Body of pancreas (tissue), 4 donors: ENCODE measurements at regions not wholly inside any gene's neighbourhood (a gene's known extent, or its start where the extent isn't known, plus 50 kb on each side); places are given as distances from the start of the nearest gene placed in this dataset.

Experiments used
- ATAC-seq: fragments of 150-250 bp; one replicate; pipeline ENCODE4 v1.9.1; 2016
- DNase-seq, 4 donors: peaks; one replicate each; pipeline ENCODE4 v3.0.0-alpha.2; 2019
- H3K27ac ChIP-seq, 4 donors: fragments of 200-600 bp; sonication (generic); 1 replicate in 3 of 4; 2 replicates in 1 of 4; pipeline versions ENCODE4 v1.5.1 to v1.6.1; 2016 to 2019; ENCODE audit warnings: mild to moderate bottlenecking in 1 of 4, mixed read lengths in 1 of 4, moderate library complexity in 1 of 4
- H3K27me3 ChIP-seq, 2 donors: fragments of 200-600 bp; sonication (generic); one replicate each; pipeline ENCODE4 v1.6.0; 2016; ENCODE audit warnings: mild to moderate bottlenecking in 1 of 2
- H3K36me3 ChIP-seq, 2 donors: fragments of 200-600 bp; sonication (generic); replicated peaks in 1 of 2; 2 replicates each; pipeline ENCODE4 v1.5.1; 2016; ENCODE audit warnings: low read depth in 2 of 2; ENCODE audit not compliant: insufficient read depth in 1 of 2
- H3K4me1 ChIP-seq: fragments of 200-600 bp; sonication (generic); one replicate; pipeline ENCODE4 v1.6.0; 2016
- H3K4me3 ChIP-seq, 2 donors: fragments of 200-600 bp; sonication (generic); 1 replicate in 1 of 2; 2 replicates in 1 of 2; pipeline ENCODE4 v1.5.1; 2016 to 2019
- H3K9me3 ChIP-seq, 3 donors: fragments of 200-600 bp; sonication (generic); 1 replicate in 2 of 3; 2 replicates in 1 of 3; pipeline ENCODE4 v1.5.1; 2016
- POLR2A ChIP-seq, 3 donors: fragments of 450-650 bp; IDR thresholded peaks; one replicate each; pipeline ENCODE4 v1.6.1; 2016; ENCODE audit warnings: antibody characterized with exemption in 3 of 3, mild to moderate bottlenecking in 2 of 3
- WGBS, 2 donors: methylation state at CpG; one replicate each; pipeline ENCODE4 v1.1.5; 2017; 5-methylcytosine and 5-hydroxymethylcytosine counted together
- intact Hi-C: fragments of 100-400 bp; cut with DNase I; formaldehyde crosslinking; loops from one replicate; pipeline ENCODE4 v1.15.1; 2023
- TF ChIP-seq, protein P1 (sequence below), 7 experiments: fragments of 450-650 bp in 4 of 7; fragments of 200-600 bp in 3 of 7; sonication (generic) in 3 of 7; IDR thresholded peaks; one replicate each; pipeline ENCODE4 v1.5.1; 2016 to 2019; ENCODE audit warnings: antibody characterized with exemption in 7 of 7

DNA sequence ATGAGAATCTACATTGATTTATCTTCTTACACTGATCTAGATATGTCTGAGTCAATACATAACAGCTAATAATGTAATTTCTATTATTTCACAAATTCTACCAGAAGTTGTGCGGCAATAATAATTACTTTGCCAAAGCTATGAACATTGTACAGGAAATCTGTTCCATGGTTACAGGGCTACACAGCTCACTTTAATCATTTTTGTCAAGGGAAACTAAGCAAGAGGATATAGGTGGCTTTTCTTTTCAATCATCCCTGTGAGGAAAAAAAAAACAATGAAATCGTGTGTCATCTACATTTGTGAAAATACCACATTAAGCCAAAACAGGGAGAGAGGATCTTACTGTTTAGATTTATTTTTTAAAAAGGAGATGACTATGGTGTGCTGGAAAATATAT is 717.4 kb downstream of the NR2F1-AS1 start:
- Histone ChIP-seq H3K9me3 (no peaks in the 10 kb centered on the region), H3K4me3 (no peak overlapping the region), H3K27ac (no peak overlapping the region), H3K4me1 (no peaks in the 10 kb centered on the region), H3K27me3 (no peaks in the 10 kb centered on the region), H3K36me3 (no peaks in the 10 kb centered on the region)
- TF ChIP-seq, protein P1, sequence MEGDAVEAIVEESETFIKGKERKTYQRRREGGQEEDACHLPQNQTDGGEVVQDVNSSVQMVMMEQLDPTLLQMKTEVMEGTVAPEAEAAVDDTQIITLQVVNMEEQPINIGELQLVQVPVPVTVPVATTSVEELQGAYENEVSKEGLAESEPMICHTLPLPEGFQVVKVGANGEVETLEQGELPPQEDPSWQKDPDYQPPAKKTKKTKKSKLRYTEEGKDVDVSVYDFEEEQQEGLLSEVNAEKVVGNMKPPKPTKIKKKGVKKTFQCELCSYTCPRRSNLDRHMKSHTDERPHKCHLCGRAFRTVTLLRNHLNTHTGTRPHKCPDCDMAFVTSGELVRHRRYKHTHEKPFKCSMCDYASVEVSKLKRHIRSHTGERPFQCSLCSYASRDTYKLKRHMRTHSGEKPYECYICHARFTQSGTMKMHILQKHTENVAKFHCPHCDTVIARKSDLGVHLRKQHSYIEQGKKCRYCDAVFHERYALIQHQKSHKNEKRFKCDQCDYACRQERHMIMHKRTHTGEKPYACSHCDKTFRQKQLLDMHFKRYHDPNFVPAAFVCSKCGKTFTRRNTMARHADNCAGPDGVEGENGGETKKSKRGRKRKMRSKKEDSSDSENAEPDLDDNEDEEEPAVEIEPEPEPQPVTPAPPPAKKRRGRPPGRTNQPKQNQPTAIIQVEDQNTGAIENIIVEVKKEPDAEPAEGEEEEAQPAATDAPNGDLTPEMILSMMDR (IDR thresholded peaks at IDR 0.05): no peak
- TF ChIP-seq POLR2A (IDR thresholded peaks at IDR 0.05): no peak
- intact Hi-C loops: no loop called here
- DNase-seq: no peak
- 53 to 67% methylated on average over 2 of the region's 2 CpGs for WGBS, 2 donors
- no peak for ATAC-seq

DNA sequence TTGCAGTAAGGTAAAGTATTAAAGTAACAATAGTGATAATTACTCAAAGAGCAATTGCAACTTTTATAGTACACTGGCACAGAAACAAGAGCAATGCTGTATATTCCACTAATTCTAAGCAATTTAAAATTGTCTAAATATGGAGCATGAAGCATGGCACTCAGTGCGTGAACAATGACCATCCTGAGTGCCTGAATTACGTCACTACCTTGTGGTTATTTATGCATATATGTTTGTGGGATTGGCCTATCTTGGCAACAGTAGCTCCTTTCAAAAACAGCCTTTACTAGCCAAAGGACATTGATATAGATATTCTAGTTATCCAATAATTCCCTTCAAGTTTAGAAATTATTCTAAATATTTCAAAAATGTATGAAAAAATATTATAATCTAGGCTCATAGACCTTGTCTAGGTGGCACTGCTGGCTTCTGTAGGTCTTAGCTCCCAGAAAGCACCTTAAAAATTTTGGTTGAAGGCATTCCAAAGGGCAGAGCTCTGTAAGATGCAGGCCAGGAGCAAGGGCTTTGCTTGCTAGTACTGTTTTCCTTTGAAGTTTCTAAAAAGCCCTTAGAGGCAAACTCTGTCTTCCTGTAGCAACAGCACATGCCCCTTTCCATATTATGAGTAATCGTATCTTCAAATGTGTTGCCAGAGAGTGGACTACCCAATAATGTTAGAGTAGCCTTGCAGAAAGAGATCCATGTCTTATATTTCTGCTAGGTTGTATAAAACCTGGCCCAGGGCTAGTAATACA is 719.3 kb downstream of the NR2F1-AS1 start:
- Histone ChIP-seq H3K27ac (no peak overlapping the region), H3K27me3 (no peaks in the 10 kb centered on the region), H3K9me3 (no peaks in the 10 kb centered on the region), H3K36me3 (no peaks in the 10 kb centered on the region), H3K4me3 (no peak overlapping the region), H3K4me1 (no peaks in the 10 kb centered on the region)
- ATAC-seq (no peak), DNase-seq (no peak)
- intact Hi-C loops: no loop called here
- TF ChIP-seq, protein P1 (IDR thresholded peaks at IDR 0.05): no peak
- no peak for TF ChIP-seq POLR2A (IDR thresholded peaks at IDR 0.05)
- WGBS, 2 donors: 46 to 54% methylated on average over 3 of the region's 3 CpGs

DNA sequence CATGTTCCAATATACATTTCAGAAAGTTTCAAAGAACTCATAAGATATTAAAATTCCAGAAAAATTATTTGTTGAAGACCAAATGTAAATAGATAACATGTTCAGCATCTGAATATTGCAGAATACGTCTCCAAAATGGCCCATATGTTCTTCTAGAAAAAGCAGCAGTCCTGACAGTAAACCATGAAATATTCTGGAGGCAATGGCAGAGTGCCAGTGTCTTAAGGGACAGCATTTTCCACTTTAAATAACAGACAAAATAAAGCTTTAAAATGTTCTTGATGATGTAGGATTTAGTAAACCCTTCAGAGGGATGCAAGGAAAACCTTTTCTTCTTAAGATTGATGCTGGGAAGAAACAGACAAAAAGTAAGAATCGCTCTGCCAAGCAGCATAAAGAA is 721.0 kb downstream of the NR2F1-AS1 start:
- no peak overlapping the region for H3K27ac ChIP-seq
- DNase-seq: no peak
- no peak for ATAC-seq
- H3K4me3 ChIP-seq: no peak overlapping the region
- H3K9me3 ChIP-seq: no peaks in the 10 kb centered on the region
- 61 to 64% methylated on average over 2 of the region's 2 CpGs for WGBS, 2 donors
- H3K27me3 ChIP-seq: no peaks in the 10 kb centered on the region
- no peaks in the 10 kb centered on the region for H3K4me1 ChIP-seq
- no peaks in the 10 kb centered on the region for H3K36me3 ChIP-seq
- intact Hi-C loops: no loop called here
- TF ChIP-seq, protein P1 (IDR thresholded peaks at IDR 0.05): no peak
- no peak for TF ChIP-seq POLR2A (IDR thresholded peaks at IDR 0.05)

DNA sequence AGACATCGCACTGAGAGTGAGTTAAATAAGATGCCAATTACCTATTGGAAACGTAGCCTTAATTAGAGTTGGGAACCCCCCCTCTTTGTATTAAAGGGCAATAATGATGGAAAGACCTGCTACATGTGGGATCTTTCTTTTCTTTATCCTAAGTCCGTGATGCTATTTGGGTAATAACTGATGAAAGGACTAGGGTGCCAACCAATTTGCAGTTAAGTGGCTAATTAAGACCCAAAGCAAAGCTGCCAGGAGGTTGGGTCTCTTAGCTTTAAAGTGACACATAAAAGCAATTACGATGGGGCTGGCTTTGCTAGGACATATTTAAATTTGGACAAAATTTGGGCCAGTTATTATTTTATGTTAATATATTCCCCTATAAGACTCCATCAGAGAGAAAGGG is 728.8 kb downstream of the NR2F1-AS1 start:
- H3K4me1 ChIP-seq: no peaks in the 10 kb centered on the region
- no peak overlapping the region for H3K4me3 ChIP-seq
- intact Hi-C loops: no loop called here
- no peaks in the 10 kb centered on the region for H3K36me3 ChIP-seq
- no peak overlapping the region for H3K27ac ChIP-seq
- no peak for TF ChIP-seq POLR2A (IDR thresholded peaks at IDR 0.05)
- TF ChIP-seq, protein P1 (IDR thresholded peaks at IDR 0.05): no peak
- ATAC-seq: no peak
- no peaks in the 10 kb centered on the region for H3K9me3 ChIP-seq
- no peaks in the 10 kb centered on the region for H3K27me3 ChIP-seq
- WGBS, 2 donors: 44 to 54% methylated on average over 4 of the region's 4 CpGs
- no peak for DNase-seq

DNA sequence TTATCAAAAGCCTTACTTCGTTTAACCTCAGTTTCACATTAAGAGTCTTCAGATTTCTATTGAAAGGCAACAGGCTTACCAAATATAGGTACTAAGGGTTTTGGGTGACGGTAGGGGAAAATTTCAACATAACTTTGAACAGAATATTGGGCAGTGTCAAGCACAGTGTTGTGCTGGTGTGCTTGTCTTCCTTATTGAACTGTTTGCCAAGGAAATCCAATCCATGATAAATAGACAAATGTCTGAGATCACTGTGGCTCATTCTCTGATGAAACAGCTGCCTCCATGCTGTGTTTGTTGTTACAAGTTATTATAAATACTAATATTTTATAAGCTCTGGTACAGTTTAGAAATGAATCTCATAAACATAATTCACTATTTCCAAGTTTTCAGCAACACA is 730.1 kb downstream of the NR2F1-AS1 start:
- ATAC-seq: no peak
- no peak for DNase-seq
- intact Hi-C loops: no loop called here
- Histone ChIP-seq H3K27me3 (no peaks in the 10 kb centered on the region), H3K27ac (no peak overlapping the region), H3K36me3 (no peaks in the 10 kb centered on the region), H3K4me3 (no peak overlapping the region), H3K9me3 (no peaks in the 10 kb centered on the region), H3K4me1 (no peaks in the 10 kb centered on the region)
- 41 to 46% methylated on average over 2 of the region's 2 CpGs for WGBS, 2 donors
- TF ChIP-seq, protein P1 (IDR thresholded peaks at IDR 0.05): no peak
- no peak for TF ChIP-seq POLR2A (IDR thresholded peaks at IDR 0.05)
